ENCODE measurements at regions not wholly inside any gene's neighbourhood (a gene's known extent, or its start where the extent isn't known, plus 50 kb on each side); places are given as distances from the start of the nearest gene placed in this dataset.

DNA sequence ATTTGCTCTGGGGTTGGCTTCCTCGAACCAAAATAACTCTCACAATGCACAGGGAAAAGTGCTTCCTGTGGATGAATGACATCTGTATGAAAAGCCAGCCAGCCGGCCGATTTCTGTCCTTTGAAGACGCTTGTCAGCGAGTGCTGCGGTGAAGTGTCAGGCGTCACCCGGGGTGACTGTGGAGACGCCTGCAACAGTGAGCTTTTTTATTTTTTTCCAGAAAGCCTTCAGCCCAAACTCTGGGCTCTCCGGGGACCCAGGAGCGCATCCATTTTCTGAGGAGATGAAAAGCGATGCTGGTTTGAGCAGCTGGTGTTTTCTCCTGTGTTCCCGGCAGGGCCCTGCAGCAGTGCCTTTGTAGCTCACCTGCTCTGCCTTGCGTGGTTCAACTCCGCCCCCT is 147.9 kb upstream of the MYL2 start:
- ATAC-seq (no peak), DNase-seq (ENCODE audit: low spot score) (no peak)
- ChIA-PET CTCF (no interaction called here), POLR2A (no interaction called here)
- no peaks in the 10 kb centered on the region for H3K27me3 Mint-ChIP-seq (ENCODE audit: low read depth)
- H3K4me1 Mint-ChIP-seq: peaks cover 26% of the 10 kb centered on the region
- TF ChIP-seq, protein P1, sequence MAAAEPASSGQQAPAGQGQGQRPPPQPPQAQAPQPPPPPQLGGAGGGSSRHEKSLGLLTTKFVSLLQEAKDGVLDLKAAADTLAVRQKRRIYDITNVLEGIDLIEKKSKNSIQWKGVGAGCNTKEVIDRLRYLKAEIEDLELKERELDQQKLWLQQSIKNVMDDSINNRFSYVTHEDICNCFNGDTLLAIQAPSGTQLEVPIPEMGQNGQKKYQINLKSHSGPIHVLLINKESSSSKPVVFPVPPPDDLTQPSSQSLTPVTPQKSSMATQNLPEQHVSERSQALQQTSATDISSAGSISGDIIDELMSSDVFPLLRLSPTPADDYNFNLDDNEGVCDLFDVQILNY (CRISPR knock-in tag; IDR thresholded peaks at IDR 0.05): no peak
- TF ChIP-seq, protein P2, sequence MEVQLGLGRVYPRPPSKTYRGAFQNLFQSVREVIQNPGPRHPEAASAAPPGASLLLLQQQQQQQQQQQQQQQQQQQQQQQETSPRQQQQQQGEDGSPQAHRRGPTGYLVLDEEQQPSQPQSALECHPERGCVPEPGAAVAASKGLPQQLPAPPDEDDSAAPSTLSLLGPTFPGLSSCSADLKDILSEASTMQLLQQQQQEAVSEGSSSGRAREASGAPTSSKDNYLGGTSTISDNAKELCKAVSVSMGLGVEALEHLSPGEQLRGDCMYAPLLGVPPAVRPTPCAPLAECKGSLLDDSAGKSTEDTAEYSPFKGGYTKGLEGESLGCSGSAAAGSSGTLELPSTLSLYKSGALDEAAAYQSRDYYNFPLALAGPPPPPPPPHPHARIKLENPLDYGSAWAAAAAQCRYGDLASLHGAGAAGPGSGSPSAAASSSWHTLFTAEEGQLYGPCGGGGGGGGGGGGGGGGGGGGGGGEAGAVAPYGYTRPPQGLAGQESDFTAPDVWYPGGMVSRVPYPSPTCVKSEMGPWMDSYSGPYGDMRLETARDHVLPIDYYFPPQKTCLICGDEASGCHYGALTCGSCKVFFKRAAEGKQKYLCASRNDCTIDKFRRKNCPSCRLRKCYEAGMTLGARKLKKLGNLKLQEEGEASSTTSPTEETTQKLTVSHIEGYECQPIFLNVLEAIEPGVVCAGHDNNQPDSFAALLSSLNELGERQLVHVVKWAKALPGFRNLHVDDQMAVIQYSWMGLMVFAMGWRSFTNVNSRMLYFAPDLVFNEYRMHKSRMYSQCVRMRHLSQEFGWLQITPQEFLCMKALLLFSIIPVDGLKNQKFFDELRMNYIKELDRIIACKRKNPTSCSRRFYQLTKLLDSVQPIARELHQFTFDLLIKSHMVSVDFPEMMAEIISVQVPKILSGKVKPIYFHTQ (CRISPR knock-in tag; IDR thresholded peaks at IDR 0.05): no peak
- TF ChIP-seq NFATC4 (CRISPR knock-in tag; IDR thresholded peaks at IDR 0.05): no peak
- no peak for TF ChIP-seq CREB1 (CRISPR knock-in tag; IDR thresholded peaks at IDR 0.05)
- TF ChIP-seq, protein P3, sequence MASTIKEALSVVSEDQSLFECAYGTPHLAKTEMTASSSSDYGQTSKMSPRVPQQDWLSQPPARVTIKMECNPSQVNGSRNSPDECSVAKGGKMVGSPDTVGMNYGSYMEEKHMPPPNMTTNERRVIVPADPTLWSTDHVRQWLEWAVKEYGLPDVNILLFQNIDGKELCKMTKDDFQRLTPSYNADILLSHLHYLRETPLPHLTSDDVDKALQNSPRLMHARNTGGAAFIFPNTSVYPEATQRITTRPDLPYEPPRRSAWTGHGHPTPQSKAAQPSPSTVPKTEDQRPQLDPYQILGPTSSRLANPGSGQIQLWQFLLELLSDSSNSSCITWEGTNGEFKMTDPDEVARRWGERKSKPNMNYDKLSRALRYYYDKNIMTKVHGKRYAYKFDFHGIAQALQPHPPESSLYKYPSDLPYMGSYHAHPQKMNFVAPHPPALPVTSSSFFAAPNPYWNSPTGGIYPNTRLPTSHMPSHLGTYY (CRISPR knock-in tag; IDR thresholded peaks at IDR 0.05): no peak
- no peak for TF ChIP-seq TCF7 (CRISPR knock-in tag; IDR thresholded peaks at IDR 0.05; ENCODE audit: low read depth)
- TF ChIP-seq, protein P4, sequence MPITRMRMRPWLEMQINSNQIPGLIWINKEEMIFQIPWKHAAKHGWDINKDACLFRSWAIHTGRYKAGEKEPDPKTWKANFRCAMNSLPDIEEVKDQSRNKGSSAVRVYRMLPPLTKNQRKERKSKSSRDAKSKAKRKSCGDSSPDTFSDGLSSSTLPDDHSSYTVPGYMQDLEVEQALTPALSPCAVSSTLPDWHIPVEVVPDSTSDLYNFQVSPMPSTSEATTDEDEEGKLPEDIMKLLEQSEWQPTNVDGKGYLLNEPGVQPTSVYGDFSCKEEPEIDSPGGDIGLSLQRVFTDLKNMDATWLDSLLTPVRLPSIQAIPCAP (CRISPR knock-in tag; IDR thresholded peaks at IDR 0.05): no peak
- TF ChIP-seq SMAD4 (CRISPR knock-in tag; IDR thresholded peaks at IDR 0.05): no peak
- no peak for TF ChIP-seq RELA (CRISPR knock-in tag; IDR thresholded peaks at IDR 0.05; ENCODE audit: borderline replicate concordance)
- TF ChIP-seq TEAD4 (CRISPR knock-in tag; IDR thresholded peaks at IDR 0.05): no peak
- TF ChIP-seq GRHL2 (CRISPR knock-in tag; IDR thresholded peaks at IDR 0.05; ENCODE audit: insufficient replicate concordance, severe bottlenecking): no peak
- TF ChIP-seq FOXJ3 (CRISPR knock-in tag; IDR thresholded peaks at IDR 0.05; ENCODE audit: borderline replicate concordance): no peak
- TF ChIP-seq, protein P5, sequence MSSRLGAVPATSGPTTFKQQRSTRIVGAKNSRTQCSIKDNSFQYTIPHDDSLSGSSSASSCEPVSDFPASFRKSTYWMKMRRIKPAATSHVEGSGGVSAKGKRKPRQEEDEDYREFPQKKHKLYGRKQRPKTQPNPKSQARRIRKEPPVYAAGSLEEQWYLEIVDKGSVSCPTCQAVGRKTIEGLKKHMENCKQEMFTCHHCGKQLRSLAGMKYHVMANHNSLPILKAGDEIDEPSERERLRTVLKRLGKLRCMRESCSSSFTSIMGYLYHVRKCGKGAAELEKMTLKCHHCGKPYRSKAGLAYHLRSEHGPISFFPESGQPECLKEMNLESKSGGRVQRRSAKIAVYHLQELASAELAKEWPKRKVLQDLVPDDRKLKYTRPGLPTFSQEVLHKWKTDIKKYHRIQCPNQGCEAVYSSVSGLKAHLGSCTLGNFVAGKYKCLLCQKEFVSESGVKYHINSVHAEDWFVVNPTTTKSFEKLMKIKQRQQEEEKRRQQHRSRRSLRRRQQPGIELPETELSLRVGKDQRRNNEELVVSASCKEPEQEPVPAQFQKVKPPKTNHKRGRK (CRISPR knock-in tag; IDR thresholded peaks at IDR 0.05; ENCODE audit: borderline replicate concordance): no peak
- TF ChIP-seq NFYB (CRISPR knock-in tag; conservative IDR thresholded peaks at IDR 0.05; ENCODE audit: low read depth): no peak
- TF ChIP-seq, protein P6, sequence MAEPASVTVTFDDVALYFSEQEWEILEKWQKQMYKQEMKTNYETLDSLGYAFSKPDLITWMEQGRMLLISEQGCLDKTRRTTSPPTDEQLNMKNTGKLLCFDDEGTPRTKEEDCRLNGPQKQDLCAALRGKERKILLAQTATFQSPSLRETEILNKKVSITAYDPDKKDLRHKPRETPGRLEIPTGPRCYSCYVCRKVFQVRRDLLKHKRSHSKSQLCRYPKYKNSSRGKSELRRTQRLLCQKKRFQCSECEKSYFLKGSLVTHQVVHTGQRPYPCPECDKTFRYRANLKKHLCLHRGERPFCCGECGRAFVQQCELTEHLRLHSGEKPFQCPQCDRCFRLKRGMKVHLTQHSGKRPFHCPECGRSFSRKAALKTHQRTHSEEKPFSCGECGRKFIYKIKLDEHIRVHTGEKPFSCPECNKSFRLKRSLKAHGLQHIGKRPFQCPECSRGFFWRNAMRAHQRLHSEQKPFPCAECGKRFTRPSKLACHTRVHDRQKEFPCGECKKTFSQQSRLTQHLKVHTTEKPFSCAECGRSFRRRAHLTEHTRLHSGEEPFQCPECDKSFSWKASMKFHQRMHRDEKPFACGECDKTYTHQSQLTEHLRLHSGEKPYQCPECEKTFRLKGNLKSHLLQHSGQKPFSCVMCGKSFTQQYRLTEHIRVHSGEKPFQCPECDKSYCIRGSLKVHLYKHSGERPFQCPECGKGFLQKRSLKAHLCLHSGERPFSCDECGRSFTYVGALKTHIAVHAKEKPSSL (CRISPR knock-in tag; conservative IDR thresholded peaks at IDR 0.05): no peak
- TF ChIP-seq JUN (CRISPR knock-in tag; IDR thresholded peaks at IDR 0.05): no peak
- no peak for TF ChIP-seq MYBL2 (CRISPR knock-in tag; IDR thresholded peaks at IDR 0.05)
- no peak for TF ChIP-seq TEAD1 (CRISPR knock-in tag; IDR thresholded peaks at IDR 0.05)
- no peak for TF ChIP-seq EMX1 (CRISPR knock-in tag; IDR thresholded peaks at IDR 0.05)
- TF ChIP-seq ESRRA (CRISPR knock-in tag; IDR thresholded peaks at IDR 0.05; ENCODE audit: borderline replicate concordance): no peak
- H3K36me3 Mint-ChIP-seq: no peaks in the 10 kb centered on the region
- no peak overlapping the region for H3K4me3 Mint-ChIP-seq
- H3K27ac Mint-ChIP-seq: peak overlapping the region; percentile 19; the same call in 1 of the 2 replicates
- H3K9me3 Mint-ChIP-seq: no peaks in the 10 kb centered on the region
